ENCODE measurements at regions not wholly inside any gene's neighbourhood (a gene's known extent, or its start where the extent isn't known, plus 50 kb on each side); places are given as distances from the start of the nearest gene placed in this dataset.

DNA sequence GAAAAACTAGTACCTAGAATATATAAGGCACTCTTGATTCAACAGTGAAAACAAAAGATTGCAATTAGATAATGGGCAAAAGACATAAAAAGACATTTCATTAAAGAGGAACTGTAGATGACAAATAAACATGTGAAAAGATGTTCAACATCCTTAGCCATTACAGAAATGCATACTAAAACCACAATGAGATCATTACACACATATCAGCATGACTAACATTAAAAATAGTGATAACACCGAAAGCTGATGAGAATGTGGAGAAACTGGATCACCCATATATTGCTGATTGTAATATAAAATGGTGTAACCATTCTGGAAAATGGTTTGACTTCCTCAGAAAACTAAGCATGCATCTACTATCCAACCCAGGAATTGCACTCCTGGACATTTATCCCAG, 340.3 kb downstream of the SEC16B start:
- TF ChIP-seq EP300 (IDR thresholded peaks at IDR 0.05): no peak
- TF ChIP-seq, protein P1, sequence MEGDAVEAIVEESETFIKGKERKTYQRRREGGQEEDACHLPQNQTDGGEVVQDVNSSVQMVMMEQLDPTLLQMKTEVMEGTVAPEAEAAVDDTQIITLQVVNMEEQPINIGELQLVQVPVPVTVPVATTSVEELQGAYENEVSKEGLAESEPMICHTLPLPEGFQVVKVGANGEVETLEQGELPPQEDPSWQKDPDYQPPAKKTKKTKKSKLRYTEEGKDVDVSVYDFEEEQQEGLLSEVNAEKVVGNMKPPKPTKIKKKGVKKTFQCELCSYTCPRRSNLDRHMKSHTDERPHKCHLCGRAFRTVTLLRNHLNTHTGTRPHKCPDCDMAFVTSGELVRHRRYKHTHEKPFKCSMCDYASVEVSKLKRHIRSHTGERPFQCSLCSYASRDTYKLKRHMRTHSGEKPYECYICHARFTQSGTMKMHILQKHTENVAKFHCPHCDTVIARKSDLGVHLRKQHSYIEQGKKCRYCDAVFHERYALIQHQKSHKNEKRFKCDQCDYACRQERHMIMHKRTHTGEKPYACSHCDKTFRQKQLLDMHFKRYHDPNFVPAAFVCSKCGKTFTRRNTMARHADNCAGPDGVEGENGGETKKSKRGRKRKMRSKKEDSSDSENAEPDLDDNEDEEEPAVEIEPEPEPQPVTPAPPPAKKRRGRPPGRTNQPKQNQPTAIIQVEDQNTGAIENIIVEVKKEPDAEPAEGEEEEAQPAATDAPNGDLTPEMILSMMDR (IDR thresholded peaks at IDR 0.05): no peak
- TF ChIP-seq POLR2A (IDR thresholded peaks at IDR 0.05): no peak
